ENCODE measurements at regions not wholly inside any gene's neighbourhood (a gene's known extent, or its start where the extent isn't known, plus 50 kb on each side); places are given as distances from the start of the nearest gene placed in this dataset.

DNA sequence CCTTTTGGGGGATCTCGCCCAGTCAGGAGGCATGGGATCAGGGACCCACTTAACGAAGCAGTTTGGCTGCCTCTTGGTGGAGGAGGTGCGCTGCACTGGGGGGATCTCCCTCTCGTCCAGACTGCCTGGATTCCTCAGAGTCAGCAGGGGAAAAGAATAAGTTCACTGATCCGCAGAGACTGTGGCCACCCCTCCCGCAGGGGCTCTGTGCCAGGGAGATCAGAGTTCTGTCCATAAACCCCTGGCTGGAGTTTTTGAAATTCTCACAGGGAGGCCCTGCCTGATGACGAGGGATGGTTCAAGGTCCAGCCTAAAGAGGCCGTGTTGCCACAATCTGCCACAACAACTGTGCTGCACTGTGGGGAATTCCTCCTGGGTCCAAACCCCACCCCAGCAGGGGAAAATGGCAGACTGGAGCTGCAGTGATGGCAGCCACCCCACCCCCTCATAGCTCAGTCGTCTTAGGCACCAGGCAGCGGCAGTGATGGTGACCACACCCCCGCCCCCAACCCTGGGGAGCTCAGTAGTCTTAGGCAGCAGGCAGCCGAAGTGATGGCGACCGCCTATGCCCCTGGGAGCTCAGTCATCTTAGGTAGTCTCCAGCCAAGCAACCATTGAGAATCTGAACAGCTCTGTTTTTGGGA lies 273.8 kb upstream of the USP25 start:
- TF ChIP-seq EZH2 (IDR thresholded peaks at IDR 0.05; ENCODE audit: insufficient read depth, poor library complexity, severe bottlenecking) (no peak), EZH2phosphoT487 (IDR thresholded peaks at IDR 0.05; ENCODE audit: insufficient read depth, low read depth) (no peak)
